Mucosa of stomach (tissue), 1 donor: ENCODE measurements at regions not wholly inside any gene's neighbourhood (a gene's known extent, or its start where the extent isn't known, plus 50 kb on each side); places are given as distances from the start of the nearest gene placed in this dataset.

Source experiments
- H3K27me3 ChIP-seq: one replicate; pipeline ENCODE4 v1.7.0; 2013; ENCODE audit warnings: mild to moderate bottlenecking, low read length; ENCODE audit not compliant: control insufficient read depth, insufficient read depth
- H3K36me3 ChIP-seq: one replicate; pipeline ENCODE4 v1.7.0; 2013; ENCODE audit warnings: low read length; ENCODE audit not compliant: control insufficient read depth, insufficient read depth
- H3K4me1 ChIP-seq: one replicate; pipeline ENCODE4 v1.7.0; 2013; ENCODE audit warnings: mild to moderate bottlenecking, low read length; ENCODE audit not compliant: control insufficient read depth, insufficient read depth
- H3K4me3 ChIP-seq: one replicate; pipeline ENCODE4 v1.7.0; 2013; ENCODE audit warnings: low read length
- H3K9ac ChIP-seq: one replicate; pipeline ENCODE4 v1.7.0; 2013; ENCODE audit warnings: mild to moderate bottlenecking, low read length, moderate library complexity
- H3K9me3 ChIP-seq: one replicate; pipeline ENCODE4 v1.7.0; 2013; ENCODE audit warnings: mild to moderate bottlenecking, low read length, moderate library complexity; ENCODE audit not compliant: control insufficient read depth
- donor health status: Pancreatic carcinoma.

GRCh38 chr1:38534473-38534823 lies 325.1 kb downstream of the RRAGC start:
- Histone ChIP-seq H3K9ac (no peak overlapping the region), H3K9me3 (no peaks in the 10 kb centered on the region)

GRCh38 chr1:38533772-38534472 lies 325.6 kb downstream of the RRAGC start:
- Histone ChIP-seq H3K9ac (no peak overlapping the region), H3K36me3 (no peaks in the 10 kb centered on the region), H3K27me3 (peaks cover 2% of the 10 kb centered on the region), H3K4me1 (no peaks in the 10 kb centered on the region), H3K4me3 (no peak overlapping the region), H3K9me3 (no peaks in the 10 kb centered on the region)

More at GRCh38 chr1:38534473-38534823, 325.1 kb downstream of the RRAGC start:
- H3K27me3 ChIP-seq = peaks cover 3% of the 10 kb centered on the region
- no peak overlapping the region for H3K4me3 ChIP-seq
- H3K4me1 ChIP-seq = no peaks in the 10 kb centered on the region
- H3K36me3 ChIP-seq = no peaks in the 10 kb centered on the region

- Histone ChIP-seq H3K9me3 (no peaks in the 10 kb centered on the region), H3K4me3 (no peak overlapping the region), H3K9ac (no peak overlapping the region), H3K27me3 (no peaks in the 10 kb centered on the region), H3K36me3 (no peaks in the 10 kb centered on the region), H3K4me1 (no peaks in the 10 kb centered on the region)
Measured at GRCh38 chr1:38530957-38531356, 328.6 kb downstream of the RRAGC start.

- Histone ChIP-seq H3K9ac (no peak overlapping the region), H3K9me3 (no peaks in the 10 kb centered on the region), H3K4me1 (no peaks in the 10 kb centered on the region), H3K36me3 (no peaks in the 10 kb centered on the region), H3K27me3 (no peaks in the 10 kb centered on the region), H3K4me3 (no peak overlapping the region)
Measured at GRCh38 chr1:38529946-38530345, 329.6 kb downstream of the RRAGC start.

- no peaks in the 10 kb centered on the region for H3K27me3 ChIP-seq
- H3K9me3 ChIP-seq = no peaks in the 10 kb centered on the region
- no peaks in the 10 kb centered on the region for H3K4me1 ChIP-seq
Measured at GRCh38 chr1:38529391-38529790, 330.2 kb downstream of the RRAGC start.

GRCh38 chr1:38528623-38529022 lies 330.9 kb downstream of the RRAGC start:
- no peaks in the 10 kb centered on the region for H3K36me3 ChIP-seq
- H3K9ac ChIP-seq = no peak overlapping the region
- H3K4me3 ChIP-seq = no peak overlapping the region
- no peaks in the 10 kb centered on the region for H3K4me1 ChIP-seq
- no peaks in the 10 kb centered on the region for H3K27me3 ChIP-seq
- no peaks in the 10 kb centered on the region for H3K9me3 ChIP-seq

More at GRCh38 chr1:38529391-38529790, 330.2 kb downstream of the RRAGC start:
- Histone ChIP-seq H3K9ac (no peak overlapping the region), H3K36me3 (no peaks in the 10 kb centered on the region), H3K4me3 (no peak overlapping the region)

- no peaks in the 10 kb centered on the region for H3K9me3 ChIP-seq
- no peaks in the 10 kb centered on the region for H3K4me1 ChIP-seq
- H3K36me3 ChIP-seq = no peaks in the 10 kb centered on the region
- H3K27me3 ChIP-seq = no peaks in the 10 kb centered on the region
- no peak overlapping the region for H3K4me3 ChIP-seq
- H3K9ac ChIP-seq = no peak overlapping the region
Measured at GRCh38 chr1:38527373-38527966, 332.1 kb downstream of the RRAGC start.

GRCh38 chr1:38526046-38526445 lies 333.5 kb downstream of the RRAGC start:
- H3K36me3 ChIP-seq = no peaks in the 10 kb centered on the region

GRCh38 chr1:38525343-38526043 lies 334.1 kb downstream of the RRAGC start:
- no peak overlapping the region for H3K4me3 ChIP-seq
- peaks cover 3% of the 10 kb centered on the region for H3K27me3 ChIP-seq
- no peaks in the 10 kb centered on the region for H3K36me3 ChIP-seq
- H3K4me1 ChIP-seq = no peaks in the 10 kb centered on the region
- H3K9ac ChIP-seq = no peak overlapping the region
- no peaks in the 10 kb centered on the region for H3K9me3 ChIP-seq

More at GRCh38 chr1:38526046-38526445, 333.5 kb downstream of the RRAGC start:
- H3K4me1 ChIP-seq = no peaks in the 10 kb centered on the region
- peaks cover 3% of the 10 kb centered on the region for H3K27me3 ChIP-seq
- no peak overlapping the region for H3K9ac ChIP-seq
- H3K9me3 ChIP-seq = no peaks in the 10 kb centered on the region
- no peak overlapping the region for H3K4me3 ChIP-seq

GRCh38 chr1:38524025-38524641 lies 335.4 kb downstream of the RRAGC start:
- Histone ChIP-seq H3K9me3 (no peaks in the 10 kb centered on the region), H3K9ac (no peak overlapping the region), H3K36me3 (no peaks in the 10 kb centered on the region), H3K27me3 (peaks cover 3% of the 10 kb centered on the region), H3K4me3 (no peak overlapping the region), H3K4me1 (no peaks in the 10 kb centered on the region)

- Histone ChIP-seq H3K4me1 (no peaks in the 10 kb centered on the region), H3K27me3 (peaks cover 3% of the 10 kb centered on the region), H3K9ac (no peak overlapping the region), H3K9me3 (no peaks in the 10 kb centered on the region), H3K4me3 (no peak overlapping the region), H3K36me3 (no peaks in the 10 kb centered on the region)
Measured at GRCh38 chr1:38523568-38523939, 336.0 kb downstream of the RRAGC start.
